PFSK-1 (cell line): ENCODE measurements at regions not wholly inside any gene's neighbourhood (a gene's known extent, or its start where the extent isn't known, plus 50 kb on each side); places are given as distances from the start of the nearest gene placed in this dataset.

Source experiments
- FOXP2 ChIP-seq: optimal IDR thresholded peaks from 2 replicates; pipeline ENCODE3; 2011; ENCODE audit warnings: borderline replicate concordance, control low read depth, inconsistent platforms; ENCODE audit not compliant: insufficient read depth; ENCODE audit errors: extremely low read length, extremely low read depth
- POLR2AphosphoS5 ChIP-seq: IDR thresholded peaks from 2 replicates; pipeline ENCODE4 v1.6.1; 2012; ENCODE audit warnings: low read depth, mild to moderate bottlenecking, control low read depth, low read length, moderate library complexity
- TF ChIP-seq, protein P1 (sequence below), 2 experiments: IDR thresholded peaks; 2 replicates each; pipeline versions ENCODE4 v1.6.1 to v1.8.0; 2011 to 2012; ENCODE audit warnings: low read depth in 2 of 2, low read length in 2 of 2, control low read depth in 1 of 2, inconsistent platforms in 1 of 2, mild to moderate bottlenecking in 1 of 2, moderate library complexity in 1 of 2; ENCODE audit not compliant: insufficient read depth in 1 of 2

DNA sequence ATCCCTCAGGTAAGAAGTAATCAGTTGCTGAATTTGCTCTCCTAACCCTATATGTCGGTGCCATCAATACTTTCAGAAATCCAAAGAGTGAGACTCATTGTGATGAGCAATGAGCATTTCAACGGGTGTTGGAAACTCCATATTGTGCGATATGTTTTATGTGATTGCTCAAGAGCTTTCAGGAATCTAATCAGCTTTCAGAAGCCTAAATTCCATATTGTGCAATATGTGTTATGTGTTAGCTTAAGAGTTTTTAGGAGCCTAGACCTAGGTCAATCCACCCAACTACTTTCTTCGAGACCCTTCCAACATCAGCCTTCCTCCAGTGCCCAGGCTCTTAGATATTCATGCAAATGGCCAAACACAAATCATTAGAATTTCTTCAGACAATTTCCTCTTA is 277.3 kb downstream of the DSC3 start:
- no peak for TF ChIP-seq FOXP2
- no peak for TF ChIP-seq POLR2AphosphoS5
- TF ChIP-seq, protein P1, sequence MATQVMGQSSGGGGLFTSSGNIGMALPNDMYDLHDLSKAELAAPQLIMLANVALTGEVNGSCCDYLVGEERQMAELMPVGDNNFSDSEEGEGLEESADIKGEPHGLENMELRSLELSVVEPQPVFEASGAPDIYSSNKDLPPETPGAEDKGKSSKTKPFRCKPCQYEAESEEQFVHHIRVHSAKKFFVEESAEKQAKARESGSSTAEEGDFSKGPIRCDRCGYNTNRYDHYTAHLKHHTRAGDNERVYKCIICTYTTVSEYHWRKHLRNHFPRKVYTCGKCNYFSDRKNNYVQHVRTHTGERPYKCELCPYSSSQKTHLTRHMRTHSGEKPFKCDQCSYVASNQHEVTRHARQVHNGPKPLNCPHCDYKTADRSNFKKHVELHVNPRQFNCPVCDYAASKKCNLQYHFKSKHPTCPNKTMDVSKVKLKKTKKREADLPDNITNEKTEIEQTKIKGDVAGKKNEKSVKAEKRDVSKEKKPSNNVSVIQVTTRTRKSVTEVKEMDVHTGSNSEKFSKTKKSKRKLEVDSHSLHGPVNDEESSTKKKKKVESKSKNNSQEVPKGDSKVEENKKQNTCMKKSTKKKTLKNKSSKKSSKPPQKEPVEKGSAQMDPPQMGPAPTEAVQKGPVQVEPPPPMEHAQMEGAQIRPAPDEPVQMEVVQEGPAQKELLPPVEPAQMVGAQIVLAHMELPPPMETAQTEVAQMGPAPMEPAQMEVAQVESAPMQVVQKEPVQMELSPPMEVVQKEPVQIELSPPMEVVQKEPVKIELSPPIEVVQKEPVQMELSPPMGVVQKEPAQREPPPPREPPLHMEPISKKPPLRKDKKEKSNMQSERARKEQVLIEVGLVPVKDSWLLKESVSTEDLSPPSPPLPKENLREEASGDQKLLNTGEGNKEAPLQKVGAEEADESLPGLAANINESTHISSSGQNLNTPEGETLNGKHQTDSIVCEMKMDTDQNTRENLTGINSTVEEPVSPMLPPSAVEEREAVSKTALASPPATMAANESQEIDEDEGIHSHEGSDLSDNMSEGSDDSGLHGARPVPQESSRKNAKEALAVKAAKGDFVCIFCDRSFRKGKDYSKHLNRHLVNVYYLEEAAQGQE (IDR thresholded peaks at IDR 0.05; ENCODE audit: insufficient read depth in 1 of 2, low read depth in 2 of 2, low read length in 2 of 2), result no peak
